Ovary (tissue), 7 donors: ENCODE measurements at regions not wholly inside any gene's neighbourhood (a gene's known extent, or its start where the extent isn't known, plus 50 kb on each side); places are given as distances from the start of the nearest gene placed in this dataset.

Experiments
- DNase-seq, 5 donors: peaks; one replicate each; pipeline ENCODE4 v3.0.0-alpha.2; 2019 to 2020
- H3K27ac ChIP-seq, 2 donors: fragments of 200-600 bp; one replicate each; pipeline versions ENCODE4 v1.5.1 to v1.8.0; 2019 to 2022
- H3K27me3 ChIP-seq: fragments of 200-600 bp; one replicate; pipeline ENCODE4 v1.8.0; 2022
- H3K36me3 ChIP-seq: fragments of 200-600 bp; sonication (generic); one replicate; pipeline ENCODE4 v1.5.1; 2019
- H3K4me1 ChIP-seq: one replicate; pipeline ENCODE4 v1.8.1; 2013; ENCODE audit warnings: mild to moderate bottlenecking, moderate library complexity; ENCODE audit not compliant: insufficient read depth
- H3K4me3 ChIP-seq: fragments of 200-600 bp; sonication (generic); one replicate; pipeline ENCODE4 v1.5.1; 2017
- H3K9me3 ChIP-seq, 2 donors: fragments of 200-600 bp in 1 of 2; sonication (generic) in 1 of 2; one replicate each; pipeline versions ENCODE4 v1.5.1 to v1.8.1; 2013 to 2019; ENCODE audit warnings: mild to moderate bottlenecking in 1 of 2, moderate library complexity in 1 of 2
- EP300 ChIP-seq: sonication (generic); formaldehyde crosslinking; IDR thresholded peaks from one replicate; pipeline ENCODE4 v1.6.1; 2017; ENCODE audit warnings: antibody characterized with exemption
- POLR2A ChIP-seq: fragments of 450-650 bp; IDR thresholded peaks from one replicate; pipeline ENCODE4 v1.6.1; 2017; ENCODE audit warnings: antibody characterized with exemption, mild to moderate bottlenecking, moderate library complexity
- WGBS, 3 donors: extraction: QIAGEN DNeasy Blood & Tissue Kit in 1 of 3; methylation state at CpG; one replicate each; pipeline versions ENCODE4 v1.1.5 to v1.1.7; 2013 to 2017; 5-methylcytosine and 5-hydroxymethylcytosine counted together
- intact Hi-C, 4 donors: fragments of 100-400 bp; cut with DNase I; formaldehyde crosslinking; loops; one replicate each; pipeline versions ENCODE4 v1.11.0 to v1.15.1; 2022 to 2023
- TF ChIP-seq, protein P1 (sequence below), 3 donors: fragments of 450-650 bp in 2 of 3; fragments of 200-600 bp in 1 of 3; IDR thresholded peaks; one replicate each; pipeline versions ENCODE4 v1.5.1 to v1.8.0; 2016 to 2022; ENCODE audit warnings: antibody characterized with exemption in 3 of 3, mild to moderate bottlenecking in 1 of 3
- donor health status: DM: no; HTN: no; CAD: no; lungs with moderate emphysema.
- donor health status: DM: no; HTN: no; CAD: no.
- donor health status: Bipolar disorder and iron deficiency.
- donor health status: DM: no; HTN: no; CAD: no.
- donor health status: DM: yes; HTN: yes; CAD: no.

DNA sequence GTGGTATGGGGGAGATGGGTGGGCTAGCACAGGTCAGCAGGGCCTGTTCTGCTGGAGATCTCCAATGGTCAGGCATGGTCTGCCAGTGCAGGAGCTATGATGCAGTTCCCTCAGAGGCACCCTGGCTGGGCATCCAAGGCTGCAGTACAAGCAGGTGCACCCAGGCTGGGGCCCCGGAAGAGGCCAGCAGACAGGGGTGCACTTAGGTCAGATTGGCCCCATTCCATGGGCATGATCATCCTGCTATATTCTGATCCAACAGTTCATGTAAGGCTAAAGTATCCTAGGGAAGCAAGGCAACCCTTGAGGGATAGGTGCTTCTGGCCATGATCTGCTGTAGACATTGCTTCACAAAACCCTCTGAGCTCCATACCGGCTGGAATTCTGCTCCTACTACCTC is 53.5 kb downstream of the STRIT1 start:
- Histone ChIP-seq H3K27me3 (no peaks in the 10 kb centered on the region), H3K36me3 (no peaks in the 10 kb centered on the region), H3K4me1 (no peaks in the 10 kb centered on the region), H3K9me3 (no peaks in the 10 kb centered on the region), H3K4me3 (no peak overlapping the region), H3K27ac (no peak overlapping the region)
- DNase-seq, result peak in 1 of 5 donors; percentile 5
- 84 to 94% (median 90%) methylated on average over 2 of the region's 2 CpGs for WGBS, 3 donors
- TF ChIP-seq, protein P1, sequence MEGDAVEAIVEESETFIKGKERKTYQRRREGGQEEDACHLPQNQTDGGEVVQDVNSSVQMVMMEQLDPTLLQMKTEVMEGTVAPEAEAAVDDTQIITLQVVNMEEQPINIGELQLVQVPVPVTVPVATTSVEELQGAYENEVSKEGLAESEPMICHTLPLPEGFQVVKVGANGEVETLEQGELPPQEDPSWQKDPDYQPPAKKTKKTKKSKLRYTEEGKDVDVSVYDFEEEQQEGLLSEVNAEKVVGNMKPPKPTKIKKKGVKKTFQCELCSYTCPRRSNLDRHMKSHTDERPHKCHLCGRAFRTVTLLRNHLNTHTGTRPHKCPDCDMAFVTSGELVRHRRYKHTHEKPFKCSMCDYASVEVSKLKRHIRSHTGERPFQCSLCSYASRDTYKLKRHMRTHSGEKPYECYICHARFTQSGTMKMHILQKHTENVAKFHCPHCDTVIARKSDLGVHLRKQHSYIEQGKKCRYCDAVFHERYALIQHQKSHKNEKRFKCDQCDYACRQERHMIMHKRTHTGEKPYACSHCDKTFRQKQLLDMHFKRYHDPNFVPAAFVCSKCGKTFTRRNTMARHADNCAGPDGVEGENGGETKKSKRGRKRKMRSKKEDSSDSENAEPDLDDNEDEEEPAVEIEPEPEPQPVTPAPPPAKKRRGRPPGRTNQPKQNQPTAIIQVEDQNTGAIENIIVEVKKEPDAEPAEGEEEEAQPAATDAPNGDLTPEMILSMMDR (IDR thresholded peaks at IDR 0.05), result no peak
- TF ChIP-seq POLR2A (no peak), EP300 (no peak)
- intact Hi-C loops, result no loop called here

DNA sequence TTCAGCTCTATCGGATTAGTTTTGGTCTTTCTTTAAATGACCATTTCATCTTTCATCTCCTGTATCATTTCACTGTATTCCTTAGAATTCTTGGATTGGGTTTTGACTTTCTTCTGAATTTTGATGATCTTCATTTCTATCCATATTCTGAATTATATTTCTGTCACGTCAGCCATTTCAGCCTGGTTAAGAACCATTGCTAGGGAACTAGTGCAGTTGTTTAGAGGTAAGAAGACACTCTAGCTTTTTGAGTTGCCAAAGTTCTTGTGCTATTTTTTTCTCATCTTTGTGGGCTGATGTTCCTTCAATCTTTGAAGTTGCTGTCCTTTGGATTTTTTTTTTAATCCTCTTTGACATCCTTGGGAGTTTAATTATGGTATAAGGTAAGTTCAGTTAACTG is 54.6 kb downstream of the STRIT1 start:
- TF ChIP-seq, protein P1 (IDR thresholded peaks at IDR 0.05), result no peak
- TF ChIP-seq EP300 (no peak), POLR2A (no peak)
- no peaks in the 10 kb centered on the region for H3K4me1 ChIP-seq
- intact Hi-C loops, result no loop called here
- no peaks in the 10 kb centered on the region for H3K9me3 ChIP-seq
- WGBS, 3 donors, result 90 to 94% (median 91%) methylated on average over 2 of the region's 2 CpGs
- H3K27ac ChIP-seq, result no peak overlapping the region
- no peak for DNase-seq
- H3K36me3 ChIP-seq, result no peaks in the 10 kb centered on the region
- no peak overlapping the region for H3K4me3 ChIP-seq
- no peaks in the 10 kb centered on the region for H3K27me3 ChIP-seq

- H3K9me3 ChIP-seq, result no peaks in the 10 kb centered on the region
- no peak for DNase-seq
Measured at GRCh38 chr3:155236473-155236872, 57.0 kb downstream of the STRIT1 start.

More at GRCh38 chr3:155236473-155236872, 57.0 kb downstream of the STRIT1 start:
- no peaks in the 10 kb centered on the region for H3K36me3 ChIP-seq
- no peaks in the 10 kb centered on the region for H3K27me3 ChIP-seq
- no peak overlapping the region for H3K4me3 ChIP-seq
- no peaks in the 10 kb centered on the region for H3K4me1 ChIP-seq
- TF ChIP-seq EP300 (no peak), POLR2A (no peak)
- TF ChIP-seq, protein P1 (IDR thresholded peaks at IDR 0.05), result no peak
- no peak overlapping the region for H3K27ac ChIP-seq
- intact Hi-C loops, result no loop called here
